ENCODE measurements at regions not wholly inside any gene's neighbourhood (a gene's known extent, or its start where the extent isn't known, plus 50 kb on each side); places are given as distances from the start of the nearest gene placed in this dataset.
"Not testable (repeated sequence)": the region's sequence is repeated elsewhere in the genome, so short reads cannot be mapped to it uniquely, and the experiment has no call there.

DNA sequence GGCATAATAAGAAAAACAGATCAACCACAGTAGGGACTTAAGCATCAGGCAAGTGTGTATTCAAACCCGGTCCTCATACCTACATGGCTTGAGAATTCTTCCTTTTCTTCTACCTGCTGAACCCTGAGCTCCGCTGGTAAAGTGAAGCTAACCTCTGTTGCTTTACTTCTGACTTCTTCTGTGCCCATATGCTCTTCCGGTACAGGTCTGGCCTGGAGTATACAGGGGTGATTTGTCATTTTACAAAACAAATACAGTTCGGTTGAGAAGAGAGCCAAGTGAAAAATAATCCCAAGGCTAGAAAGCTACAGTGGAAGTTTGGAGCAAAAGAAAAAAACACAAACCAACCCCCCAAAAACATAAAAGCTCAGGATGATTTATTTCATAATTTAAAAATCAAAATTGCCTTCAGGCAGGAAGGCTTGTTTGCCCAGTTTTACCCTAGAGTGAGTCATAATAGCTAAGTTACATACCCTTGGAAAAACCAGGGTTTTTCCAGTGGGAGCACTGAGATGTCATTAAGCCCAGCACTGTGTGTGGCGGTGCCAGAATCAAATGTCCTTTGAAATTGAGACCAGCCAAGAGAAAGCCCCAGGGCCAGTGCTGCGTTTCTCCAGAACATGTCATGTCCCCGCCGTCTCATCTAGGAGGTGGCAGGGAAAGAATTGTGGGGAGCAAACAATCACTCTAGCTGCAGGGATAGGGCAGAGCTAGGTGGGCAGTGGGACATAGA is 305.5 kb upstream of the ISX start:
- no peak for DNase-seq

GRCh38 chr22:34761111-34761510 is 304.8 kb upstream of the ISX start:
- no peak for DNase-seq

GRCh38 chr22:34763496-34763895 is 302.5 kb upstream of the ISX start:
- no peak for DNase-seq

GRCh38 chr22:34765115-34765514 is 300.8 kb upstream of the ISX start:
- DNase-seq: no peak

GRCh38 chr22:34769361-34769760 is 296.6 kb upstream of the ISX start:
- no peak for DNase-seq

GRCh38 chr22:34776817-34777216 is 289.1 kb upstream of the ISX start:
- no peak for DNase-seq

DNA sequence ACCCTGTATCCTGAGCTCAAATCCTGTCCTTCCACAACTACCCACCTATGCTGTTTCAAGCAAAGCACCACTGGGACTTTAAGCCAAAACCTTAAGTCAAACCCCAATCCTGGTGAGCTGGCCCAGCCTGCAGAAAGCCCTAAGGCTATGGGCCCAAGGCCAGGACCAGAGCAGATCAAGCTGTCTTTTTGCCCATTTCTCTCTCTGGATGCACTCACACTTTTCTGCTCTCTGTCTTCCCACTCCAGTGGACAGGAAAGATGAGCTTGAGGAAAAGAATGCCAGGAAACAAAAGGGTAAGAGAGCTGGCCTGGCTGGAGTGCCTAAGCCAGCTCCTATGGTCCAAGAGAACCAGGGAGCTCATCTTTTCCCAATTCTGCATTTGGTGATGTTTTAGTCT is 284.3 kb upstream of the ISX start:
- no peak for DNase-seq

GRCh38 chr22:34783436-34783835 is 282.5 kb upstream of the ISX start:
- no peak for DNase-seq

DNA sequence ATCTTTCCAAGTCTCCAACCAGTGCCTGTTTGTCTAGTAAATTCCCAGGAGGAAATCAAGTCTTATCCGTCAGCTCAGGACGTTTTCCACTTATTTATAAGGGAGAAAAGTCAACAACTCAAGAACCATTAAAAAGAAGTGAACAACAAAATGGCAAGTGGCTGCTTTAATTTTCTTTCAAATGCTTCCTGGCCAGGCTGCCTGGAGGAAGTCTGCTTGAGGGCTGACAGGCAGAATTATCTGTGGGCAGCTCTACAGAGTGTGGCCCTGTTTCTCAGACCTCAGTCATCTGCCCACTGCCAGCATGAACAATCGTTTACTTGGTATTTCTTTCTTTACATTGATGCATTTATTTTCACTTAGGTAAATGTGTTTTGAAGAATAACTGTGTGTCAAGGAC is 281.9 kb upstream of the ISX start:
- no peak for DNase-seq

DNA sequence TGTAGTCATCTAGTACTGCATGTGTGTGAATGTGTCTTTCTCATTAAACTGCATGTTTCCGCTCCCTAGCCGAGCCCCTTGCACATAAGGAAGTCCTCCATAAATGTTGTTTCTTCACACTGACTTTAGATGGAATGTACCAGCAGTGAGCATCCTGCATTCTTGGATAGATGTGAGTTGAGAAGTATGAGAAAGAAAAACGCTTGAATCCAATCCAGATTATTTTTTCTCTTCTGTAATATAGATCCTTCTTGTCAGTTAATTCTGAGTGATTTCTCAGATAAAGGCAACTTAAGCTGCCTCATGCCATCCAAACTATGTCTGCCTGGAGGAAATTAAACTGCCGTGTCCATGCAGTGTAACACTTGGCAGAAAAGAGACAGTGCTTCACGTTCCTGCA is 268.1 kb upstream of the ISX start:
- DNase-seq: no peak

DNA sequence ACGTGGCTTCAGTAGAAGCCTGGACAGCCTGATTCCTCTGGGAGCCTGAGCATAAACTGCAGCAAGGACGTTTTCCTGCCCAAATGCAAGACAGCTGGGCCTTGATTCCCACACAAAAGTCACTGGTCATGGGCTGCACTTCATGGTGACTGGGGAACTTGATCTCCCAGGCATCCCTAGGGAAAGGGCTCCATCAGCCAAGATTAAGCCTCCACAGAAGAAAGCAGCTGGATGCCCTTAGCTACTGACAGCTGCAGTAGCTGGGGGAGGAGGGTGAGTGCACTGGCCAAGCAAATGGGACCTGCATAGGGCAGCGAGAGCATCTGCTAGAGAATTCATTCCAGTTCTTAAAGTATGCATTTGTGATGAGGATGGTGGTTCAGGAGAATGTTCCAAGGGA is 267.4 kb upstream of the ISX start:
- no peak for DNase-seq

- peak; percentile 36 for DNase-seq
Measured at GRCh38 chr22:34800260-34800980, 265.5 kb upstream of the ISX start.

- DNase-seq: no peak
Measured at GRCh38 chr22:34801221-34801620, 264.7 kb upstream of the ISX start.

GRCh38 chr22:34804091-34804490 is 261.9 kb upstream of the ISX start:
- no peak for DNase-seq

DNA sequence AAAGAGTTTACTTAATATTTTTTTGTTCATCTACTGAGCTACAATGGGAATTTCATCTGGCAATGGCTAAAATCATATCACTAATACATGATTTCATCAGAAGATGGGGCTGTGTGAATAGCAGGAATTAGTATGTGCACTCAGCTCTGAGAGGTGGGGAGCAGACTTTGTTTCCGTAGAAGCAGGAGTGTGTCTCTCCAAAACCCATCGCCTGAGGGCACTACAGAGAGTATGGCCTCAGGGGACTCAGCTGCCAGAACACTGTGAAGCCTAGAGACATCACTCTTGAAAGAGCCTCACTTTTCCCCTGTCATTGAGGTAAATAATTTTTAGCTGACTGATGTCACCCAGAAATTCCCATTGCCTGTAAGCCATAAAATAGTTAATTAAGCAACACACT is 261.4 kb upstream of the ISX start:
- no peak for DNase-seq

DNA sequence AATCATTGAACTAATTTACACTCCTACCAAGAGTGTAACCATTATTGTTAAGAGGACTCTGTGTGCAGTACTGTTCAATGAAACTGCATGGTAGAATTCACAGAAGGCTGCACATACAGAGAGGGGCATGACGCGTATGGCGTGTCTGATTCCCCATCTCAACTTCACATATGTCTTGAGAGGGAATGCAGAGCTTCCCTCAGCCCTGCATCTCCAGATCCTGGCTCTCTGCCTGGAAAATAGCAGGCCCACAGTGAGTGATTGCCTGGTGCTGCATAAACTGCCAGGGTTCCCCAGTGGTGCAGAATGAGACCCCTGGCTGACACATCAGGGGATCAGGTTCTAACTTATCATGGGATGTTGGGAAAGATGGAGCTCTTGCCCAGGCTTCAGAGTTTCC is 260.2 kb upstream of the ISX start:
- no peak for DNase-seq

DNA sequence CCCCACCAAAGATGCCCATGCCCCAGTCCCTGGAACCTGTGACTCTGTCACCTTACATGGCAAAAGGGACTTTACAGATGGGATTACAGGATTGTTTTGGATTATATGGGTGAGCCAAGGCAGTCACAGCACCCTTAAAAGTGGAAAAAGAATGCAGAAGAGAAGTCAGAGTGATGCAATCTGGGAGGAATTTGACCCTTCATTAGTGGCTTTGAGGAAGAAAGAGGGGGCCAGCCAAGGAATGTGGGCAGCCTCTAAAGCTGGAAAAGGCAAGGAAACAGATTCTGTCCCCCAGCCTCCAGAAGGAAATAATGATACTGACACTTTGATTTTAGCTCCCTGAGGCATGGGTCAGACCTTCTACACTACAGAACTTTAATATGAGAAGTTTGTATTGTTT is 257.3 kb upstream of the ISX start:
- no peak for DNase-seq

DNA sequence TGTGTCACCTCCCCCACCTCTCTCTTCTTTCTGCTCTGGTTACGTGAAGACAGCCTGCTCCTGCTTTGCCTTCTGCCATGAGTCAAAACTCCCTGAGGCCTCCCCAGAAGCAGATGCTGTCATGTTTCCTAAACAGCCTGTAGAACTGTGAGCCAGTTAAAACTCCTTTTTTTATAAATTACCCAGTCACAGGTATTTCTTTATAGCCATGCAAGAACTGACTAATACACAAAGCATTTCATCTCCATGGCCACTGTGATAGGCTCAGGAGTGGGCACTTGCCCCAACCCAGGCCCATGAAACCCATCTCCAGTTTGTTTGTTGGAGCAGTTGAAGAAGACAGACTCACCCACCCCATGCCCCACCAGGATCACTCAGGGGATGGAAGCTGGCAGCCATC is 253.3 kb upstream of the ISX start:
- peak; percentile 6 for DNase-seq

- DNase-seq: peak; percentile 5
Measured at GRCh38 chr22:34814260-34815025, 251.5 kb upstream of the ISX start.

- DNase-seq: no peak
Measured at GRCh38 chr22:34829485-34829884, 236.5 kb upstream of the ISX start.

- DNase-seq: no peak
Measured at GRCh38 chr22:34834059-34834458, 231.9 kb upstream of the ISX start.

GRCh38 chr22:34834541-34834940 is 231.4 kb upstream of the ISX start:
- DNase-seq: not testable (repeated sequence)

DNA sequence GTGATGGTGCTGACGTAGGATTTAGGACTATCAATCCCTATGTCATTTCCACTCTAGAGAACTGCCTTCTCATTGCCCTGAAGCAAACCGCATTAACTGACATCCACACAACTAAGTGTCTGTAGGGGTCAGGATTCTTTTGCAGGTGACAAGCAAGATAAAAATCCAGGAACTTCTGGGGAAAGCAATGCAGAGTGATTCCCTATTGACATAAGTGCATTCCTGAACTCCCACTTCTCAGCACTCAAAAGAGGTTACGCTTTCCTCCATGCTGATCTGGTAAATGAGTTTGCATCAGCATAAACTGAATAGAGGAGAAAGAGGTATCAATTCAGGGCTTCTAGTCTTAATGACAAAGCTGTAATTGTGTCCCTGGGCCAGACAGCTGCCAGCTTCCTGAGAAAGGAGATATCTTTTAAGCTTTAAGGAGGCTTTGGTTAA is 224.6 kb upstream of the ISX start:
- DNase-seq: peak; percentile 16

- DNase-seq: no peak
Measured at GRCh38 chr22:34841911-34842310, 224.0 kb upstream of the ISX start.
